ENCODE measurements at regions not wholly inside any gene's neighbourhood (a gene's known extent, or its start where the extent isn't known, plus 50 kb on each side); places are given as distances from the start of the nearest gene placed in this dataset.
"Not testable (repeated sequence)": the region's sequence is repeated elsewhere in the genome, so short reads cannot be mapped to it uniquely, and the experiment has no call there.

- DNase-seq (ENCODE audit: low spot score): no peak
Measured at GRCh38 chr3:22691407-22691806, 511.7 kb upstream of the UBE2E2 start.

- no peak for DNase-seq (ENCODE audit: low spot score)
Measured at GRCh38 chr3:22691856-22692628, 511.1 kb upstream of the UBE2E2 start.

- DNase-seq (ENCODE audit: low spot score): no peak
Measured at GRCh38 chr3:22700876-22701275, 502.3 kb upstream of the UBE2E2 start.

- DNase-seq (ENCODE audit: low spot score): no peak
Measured at GRCh38 chr3:22704166-22704565, 499.0 kb upstream of the UBE2E2 start.

- no peak for DNase-seq (ENCODE audit: low spot score)
Measured at GRCh38 chr3:22704571-22705354, 498.4 kb upstream of the UBE2E2 start.

- not testable (repeated sequence) for DNase-seq (ENCODE audit: low spot score)
Measured at GRCh38 chr3:22706922-22707321, 496.2 kb upstream of the UBE2E2 start.

GRCh38 chr3:22713936-22714335 lies 489.2 kb upstream of the UBE2E2 start:
- DNase-seq (ENCODE audit: low spot score): no peak

- no peak for DNase-seq (ENCODE audit: low spot score)
Measured at GRCh38 chr3:22714749-22715148, 488.4 kb upstream of the UBE2E2 start.

- no peak for DNase-seq (ENCODE audit: low spot score)
Measured at GRCh38 chr3:22720596-22720995, 482.5 kb upstream of the UBE2E2 start.

- DNase-seq (ENCODE audit: low spot score): no peak
Measured at GRCh38 chr3:22724420-22724819, 478.7 kb upstream of the UBE2E2 start.

GRCh38 chr3:22728406-22728805 lies 474.7 kb upstream of the UBE2E2 start:
- no peak for DNase-seq (ENCODE audit: low spot score)

- DNase-seq (ENCODE audit: low spot score): no peak
Measured at GRCh38 chr3:22729212-22729611, 473.9 kb upstream of the UBE2E2 start.

- no peak for DNase-seq (ENCODE audit: low spot score)
Measured at GRCh38 chr3:22729981-22730380, 473.1 kb upstream of the UBE2E2 start.

GRCh38 chr3:22730701-22731100 lies 472.4 kb upstream of the UBE2E2 start:
- DNase-seq (ENCODE audit: low spot score): no peak

GRCh38 chr3:22731901-22732300 lies 471.2 kb upstream of the UBE2E2 start:
- no peak for DNase-seq (ENCODE audit: low spot score)

GRCh38 chr3:22732641-22733040 lies 470.5 kb upstream of the UBE2E2 start:
- no peak for DNase-seq (ENCODE audit: low spot score)

- no peak for DNase-seq (ENCODE audit: low spot score)
Measured at GRCh38 chr3:22734207-22734606, 468.9 kb upstream of the UBE2E2 start.

GRCh38 chr3:22734756-22735155 lies 468.4 kb upstream of the UBE2E2 start:
- no peak for DNase-seq (ENCODE audit: low spot score)

GRCh38 chr3:22735373-22735772 lies 467.8 kb upstream of the UBE2E2 start:
- no peak for DNase-seq (ENCODE audit: low spot score)

- DNase-seq (ENCODE audit: low spot score): not testable (repeated sequence)
Measured at GRCh38 chr3:22743386-22743785, 459.7 kb upstream of the UBE2E2 start.

GRCh38 chr3:22745321-22745720 lies 457.8 kb upstream of the UBE2E2 start:
- DNase-seq (ENCODE audit: low spot score): no peak

GRCh38 chr3:22746221-22746620 lies 456.9 kb upstream of the UBE2E2 start:
- no peak for DNase-seq (ENCODE audit: low spot score)

- no peak for DNase-seq (ENCODE audit: low spot score)
Measured at GRCh38 chr3:22748453-22749045, 454.6 kb upstream of the UBE2E2 start.
